RPMI7951 (cell line): ENCODE measurements at regions not wholly inside any gene's neighbourhood (a gene's known extent, or its start where the extent isn't known, plus 50 kb on each side); places are given as distances from the start of the nearest gene placed in this dataset.
"Not testable (repeated sequence)": the region's sequence is repeated elsewhere in the genome, so short reads cannot be mapped to it uniquely, and the experiment has no call there.

Experiments
- DNase-seq: peaks from one replicate; pipeline ENCODE4 v3.0.0-alpha.2; 2012; ENCODE audit warnings: low read depth

DNA sequence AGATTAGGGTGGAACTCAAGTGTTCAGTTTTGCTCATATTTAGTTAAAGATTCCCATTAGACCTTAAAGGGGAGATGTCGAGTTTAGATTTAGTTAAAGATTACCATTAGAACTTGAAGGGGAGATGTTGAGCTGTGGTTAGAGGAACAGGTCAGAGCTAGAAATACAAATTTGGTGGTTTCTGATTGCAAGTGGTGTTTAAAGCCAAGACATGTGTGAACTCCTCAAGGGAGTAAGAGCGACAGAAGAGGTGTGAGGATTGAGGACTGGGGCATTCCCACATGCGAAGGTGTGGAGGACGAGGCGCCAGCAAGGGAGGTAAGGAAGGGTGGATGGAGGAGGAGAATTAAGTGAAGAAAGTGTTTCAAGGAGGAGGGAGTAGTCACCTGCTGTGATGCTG is 168.6 kb downstream of the IER5 start:
- DNase-seq, result no peak

DNA sequence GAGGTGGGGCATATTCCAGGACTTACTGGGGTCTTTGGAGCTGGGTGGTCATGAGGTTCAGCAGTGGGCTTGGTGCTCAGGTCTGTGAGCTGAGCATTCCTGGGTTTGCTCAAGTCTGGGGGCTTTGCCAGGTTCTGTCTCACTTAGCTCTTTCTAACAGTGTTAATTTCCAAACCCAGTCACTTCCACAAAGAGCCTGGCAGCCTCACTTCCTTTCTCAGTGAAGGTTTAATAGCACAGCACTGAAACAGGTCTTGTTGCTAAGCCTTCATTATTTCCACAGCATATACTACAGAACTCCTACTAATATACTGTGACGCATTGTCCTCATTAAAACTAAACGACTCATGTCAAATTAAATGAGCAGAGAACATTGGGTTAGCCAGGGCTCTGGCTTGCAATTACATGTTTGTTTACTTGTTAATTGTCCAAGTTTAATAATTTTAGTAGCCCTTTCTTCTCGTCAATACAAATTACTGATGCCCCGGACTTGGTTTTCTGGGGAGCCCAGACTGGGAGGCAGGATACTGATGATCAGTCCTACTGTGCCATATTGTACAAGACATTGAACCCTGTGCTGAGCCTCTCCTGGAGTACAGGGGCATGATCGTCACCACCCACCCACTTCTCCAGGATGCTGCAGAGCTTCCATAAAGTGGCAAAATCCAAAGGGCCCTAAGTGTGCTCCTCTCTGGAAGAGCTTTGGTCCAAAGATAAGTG is 170.7 kb downstream of the IER5 start:
- DNase-seq, result no peak

DNA sequence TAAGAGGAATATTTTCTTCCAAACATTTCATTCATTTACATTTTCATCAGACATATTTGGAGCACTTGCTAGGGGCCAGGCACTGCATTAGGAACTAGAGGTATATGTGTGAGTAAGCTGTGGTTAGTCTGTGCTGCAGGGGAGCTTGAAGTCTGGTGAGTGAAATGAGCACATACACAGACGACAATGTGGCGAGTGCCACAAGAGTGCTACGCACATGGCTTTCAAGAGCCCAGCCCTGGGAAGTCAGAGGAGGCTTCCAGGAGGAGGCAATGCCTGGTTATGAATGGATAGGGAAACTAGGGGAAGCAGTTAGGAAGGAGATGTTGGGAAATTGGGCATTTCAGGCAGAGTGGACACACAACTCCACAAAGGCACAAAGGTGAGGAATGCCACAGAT is 171.8 kb downstream of the IER5 start:
- DNase-seq, result no peak

DNA sequence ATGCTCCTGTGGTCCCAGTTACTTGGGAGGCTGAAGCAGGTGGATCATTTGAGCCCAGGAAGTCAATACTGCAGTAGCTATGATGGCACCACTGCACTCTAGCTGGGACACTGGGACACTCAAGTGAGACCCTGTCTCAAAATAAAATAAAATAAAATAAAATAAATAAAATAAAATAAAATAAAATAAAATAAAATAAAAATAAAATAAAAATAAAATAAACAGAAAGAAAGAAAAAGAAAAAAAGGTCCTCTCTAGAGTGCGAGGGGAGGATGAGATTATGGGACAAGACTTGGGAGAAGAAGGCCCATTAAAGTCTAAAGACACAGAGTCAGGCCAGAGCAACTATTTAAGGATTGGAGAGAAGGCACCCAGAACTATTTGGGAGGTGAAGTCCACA is 172.5 kb downstream of the IER5 start:
- DNase-seq, result no peak

DNA sequence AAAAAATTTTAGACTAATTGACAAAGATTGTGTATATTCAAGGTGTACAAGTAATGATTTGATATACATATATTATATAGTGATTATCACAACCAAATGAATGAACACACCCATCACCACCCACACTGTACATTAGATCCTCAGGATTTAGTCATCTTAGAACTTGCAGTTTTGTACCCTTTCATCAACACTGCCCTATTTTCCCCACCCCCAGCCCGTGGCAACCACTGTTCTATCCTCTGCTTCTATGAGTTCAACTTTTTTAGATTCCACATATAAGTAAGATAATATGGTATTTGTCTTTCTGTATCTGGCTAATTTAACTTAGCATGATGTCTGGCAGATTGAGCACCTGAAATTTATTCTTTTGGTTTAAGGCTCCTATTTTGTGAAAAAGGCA is 173.6 kb downstream of the IER5 start:
- DNase-seq, result no peak

DNA sequence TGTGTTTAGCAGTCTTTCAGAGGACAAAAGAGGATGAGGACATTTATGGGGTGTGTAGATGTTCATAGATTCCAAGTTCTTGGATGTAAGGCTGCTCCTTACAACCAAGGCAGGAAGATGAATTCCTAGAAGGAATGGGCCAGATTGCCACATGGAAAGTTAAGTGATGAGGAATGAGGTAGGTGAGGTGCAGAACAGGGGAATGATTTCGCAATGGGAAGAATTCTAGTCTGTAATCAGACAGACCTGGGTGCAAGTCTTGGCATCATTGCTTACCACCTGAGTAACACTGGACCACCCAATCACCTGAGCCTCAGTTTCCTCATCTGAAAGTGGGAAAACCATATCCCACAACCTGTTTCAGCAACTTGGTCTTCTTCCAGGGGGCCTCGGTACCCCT is 174.9 kb downstream of the IER5 start:
- DNase-seq, result no peak

DNA sequence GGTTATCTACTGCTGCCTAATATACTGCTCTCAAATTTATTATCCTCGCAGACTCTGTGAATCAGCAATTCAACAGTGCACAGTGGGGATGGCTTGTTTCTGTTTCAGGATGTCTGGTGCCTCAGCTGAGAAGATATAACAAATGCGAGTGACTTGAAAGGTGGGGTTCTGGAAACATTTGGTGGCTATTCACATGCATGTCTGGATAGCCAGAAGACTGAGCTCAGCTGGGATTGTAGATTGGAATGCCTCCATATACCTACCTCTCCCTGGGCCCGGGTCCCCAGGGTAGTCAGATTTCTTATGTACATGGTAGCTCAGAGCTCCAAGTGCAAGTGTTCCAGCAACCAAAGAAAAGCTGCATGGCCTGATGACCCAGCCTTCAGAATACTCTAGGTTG is 176.3 kb downstream of the IER5 start:
- DNase-seq, result no peak

DNA sequence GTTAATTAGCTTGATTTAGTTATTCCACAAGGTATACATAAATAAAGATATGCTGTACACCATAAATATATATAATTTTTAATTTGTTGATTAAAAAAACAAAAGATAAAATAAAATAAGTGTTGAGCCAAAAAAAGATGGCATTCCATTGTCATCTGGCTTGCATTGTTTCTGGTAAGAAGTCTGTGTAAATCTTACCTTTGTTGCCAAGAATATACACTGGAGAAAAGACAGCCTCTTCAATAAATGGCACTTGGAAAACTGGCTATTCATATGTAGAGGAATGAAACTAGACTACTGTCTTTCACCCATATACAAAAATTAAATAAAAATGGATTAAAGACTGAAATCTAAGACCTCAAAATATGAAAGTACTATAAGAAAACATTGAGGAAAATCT is 196.5 kb downstream of the IER5 start:
- no peak for DNase-seq

DNA sequence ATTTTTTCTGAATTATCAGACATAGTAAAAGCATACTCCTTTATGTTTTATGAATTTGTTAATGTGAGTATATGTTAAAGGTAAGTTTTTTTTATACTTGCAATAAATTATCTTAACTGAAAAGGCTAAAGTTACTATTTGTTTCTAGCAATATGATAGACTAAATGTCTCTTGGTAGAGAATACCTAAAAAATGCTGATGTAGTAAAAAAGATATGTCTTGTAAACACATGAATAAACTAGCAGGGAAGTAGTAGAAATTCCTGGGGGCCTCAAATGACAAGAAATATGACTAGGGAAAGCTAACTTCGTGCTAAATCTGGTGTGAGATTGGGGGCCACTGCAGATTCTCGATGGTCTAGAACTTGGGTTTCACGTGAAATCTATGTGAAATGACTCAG is 188.1 kb upstream of the CACNA1E start:
- no peak for DNase-seq

DNA sequence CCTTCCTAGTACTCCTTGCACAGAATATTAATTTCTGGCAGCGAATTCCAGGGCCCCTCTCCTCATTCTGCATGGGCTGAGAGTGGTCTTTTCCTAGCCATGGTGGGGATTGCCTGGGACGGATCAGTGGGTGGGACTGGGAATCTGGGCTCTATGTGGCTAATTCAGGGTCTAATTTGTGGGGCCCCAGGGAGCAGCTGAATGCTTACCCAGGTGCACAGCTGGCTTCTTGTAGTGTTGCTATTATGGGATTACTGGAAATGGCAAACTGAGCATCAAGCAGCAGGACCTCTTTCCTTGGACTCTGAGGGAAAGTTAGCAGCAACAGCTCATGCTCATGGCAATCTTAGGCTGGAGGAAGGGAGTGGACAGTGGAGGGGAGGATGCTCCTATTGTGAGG is 187.1 kb upstream of the CACNA1E start:
- no peak for DNase-seq

DNA sequence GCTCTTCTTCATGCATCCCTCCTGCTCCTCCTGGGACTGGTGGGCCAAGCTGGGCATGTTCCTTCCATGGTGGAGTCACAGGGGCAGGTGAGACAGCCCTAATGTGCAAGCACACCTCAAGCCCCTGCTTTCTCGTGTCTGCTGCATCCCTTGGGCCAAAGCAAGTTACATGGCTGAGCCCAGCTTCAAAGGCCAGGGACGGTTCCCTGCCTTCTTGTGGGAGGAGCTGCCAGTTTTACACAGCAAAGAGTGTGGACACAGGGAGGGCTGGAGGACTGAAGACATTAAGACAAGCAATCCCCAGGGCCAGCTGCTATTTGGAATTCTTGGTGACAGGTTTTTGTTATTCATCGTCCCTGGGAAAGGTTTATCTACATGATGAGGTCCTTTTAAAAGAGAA is 175.2 kb upstream of the CACNA1E start:
- no peak for DNase-seq

DNA sequence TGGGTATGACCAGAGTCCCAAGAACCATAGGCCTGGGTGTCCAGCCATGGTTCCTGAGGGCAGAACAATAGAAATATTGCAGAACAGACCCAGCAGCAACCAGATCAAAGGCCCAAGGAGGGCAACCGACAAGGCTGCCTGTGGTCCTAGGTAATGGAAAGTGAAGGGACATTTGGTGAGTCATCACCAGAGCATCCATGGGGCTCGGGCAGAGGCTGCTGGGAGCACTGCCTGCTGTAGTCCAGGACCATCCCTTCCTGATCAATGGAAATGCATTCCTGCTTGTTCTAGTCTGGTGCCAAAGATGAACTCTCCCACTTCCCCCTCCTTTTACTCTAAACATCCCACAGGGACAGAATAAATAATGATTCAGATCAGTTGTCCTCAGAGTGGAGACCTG is 172.8 kb upstream of the CACNA1E start:
- peak; percentile 11 for DNase-seq

DNA sequence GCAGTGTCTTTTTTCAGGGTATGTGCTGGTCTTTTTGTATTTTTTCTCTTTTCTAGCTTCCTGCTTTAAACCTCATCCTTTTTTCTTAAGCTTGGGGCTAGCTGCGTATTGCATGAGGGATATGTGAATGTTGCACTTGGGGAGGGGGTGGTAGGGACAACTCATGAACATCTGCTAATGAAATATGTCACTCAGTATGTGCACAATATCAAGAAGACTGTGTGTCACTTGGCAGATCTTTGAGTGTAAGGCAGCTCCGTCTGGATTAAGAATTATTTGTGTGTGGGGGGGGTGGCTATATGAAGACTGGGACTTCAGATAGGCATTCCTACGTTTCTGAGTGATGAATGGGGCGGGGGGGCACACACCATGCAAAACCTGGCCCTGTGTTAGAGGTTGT is 170.4 kb upstream of the CACNA1E start:
- DNase-seq, result no peak

DNA sequence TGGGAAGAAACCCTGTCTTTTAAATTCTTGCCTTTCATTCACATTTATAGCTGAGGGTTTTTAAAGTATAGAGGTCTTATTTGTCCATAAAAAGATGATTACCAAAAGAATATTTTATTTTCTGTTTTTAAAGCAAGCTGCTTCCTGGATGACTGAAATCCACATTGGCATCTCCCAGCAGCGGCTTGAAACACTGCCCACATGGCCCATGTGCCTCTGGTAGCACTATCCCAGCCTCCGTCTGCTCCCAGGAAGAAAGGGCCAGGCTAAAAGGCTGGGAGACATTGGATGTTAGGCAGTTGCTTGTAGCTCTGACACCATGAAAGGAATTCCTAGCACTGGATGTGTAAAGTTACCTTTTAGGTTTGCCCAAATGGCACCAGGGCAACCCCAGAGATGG is 169.9 kb upstream of the CACNA1E start:
- no peak for DNase-seq

DNA sequence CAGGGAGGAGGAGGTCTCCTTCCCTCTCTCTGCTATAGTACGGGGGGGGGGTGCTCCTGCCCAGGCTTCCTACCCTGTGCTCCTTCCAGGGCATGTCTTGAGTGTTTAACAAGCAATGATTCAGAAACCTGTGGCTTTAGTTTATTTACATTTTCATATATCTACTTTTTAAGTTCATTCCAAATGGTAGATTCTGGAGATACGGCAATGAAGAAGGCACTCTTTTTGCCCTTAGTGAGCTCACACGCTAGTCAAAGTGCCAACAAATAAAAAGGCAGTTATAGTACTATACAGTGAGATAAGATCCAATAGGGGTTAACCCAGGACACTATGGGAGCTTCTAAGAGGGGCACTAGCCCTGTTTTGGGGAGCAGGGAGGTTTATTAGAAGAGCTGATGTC is 169.3 kb upstream of the CACNA1E start:
- DNase-seq, result no peak

DNA sequence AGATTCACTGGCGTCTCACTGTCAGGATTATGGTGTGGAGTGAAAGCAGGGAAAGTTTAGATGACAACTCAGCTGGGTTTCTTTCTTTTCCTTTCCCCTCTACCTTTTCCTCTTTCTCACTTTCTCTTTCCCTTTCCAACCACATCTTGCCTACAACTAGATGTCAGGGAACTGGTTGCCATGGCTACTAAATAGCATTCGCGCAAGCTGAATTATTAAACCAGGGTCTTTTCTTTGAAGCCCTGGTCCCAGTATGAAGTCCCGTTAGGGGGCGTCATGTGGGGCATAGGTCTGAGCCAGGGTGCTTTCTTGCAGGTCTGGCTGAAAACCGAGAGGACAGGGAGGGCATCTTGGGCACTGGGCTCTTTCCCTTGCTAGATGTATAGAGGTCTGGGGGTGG is 168.4 kb upstream of the CACNA1E start:
- no peak for DNase-seq

DNA sequence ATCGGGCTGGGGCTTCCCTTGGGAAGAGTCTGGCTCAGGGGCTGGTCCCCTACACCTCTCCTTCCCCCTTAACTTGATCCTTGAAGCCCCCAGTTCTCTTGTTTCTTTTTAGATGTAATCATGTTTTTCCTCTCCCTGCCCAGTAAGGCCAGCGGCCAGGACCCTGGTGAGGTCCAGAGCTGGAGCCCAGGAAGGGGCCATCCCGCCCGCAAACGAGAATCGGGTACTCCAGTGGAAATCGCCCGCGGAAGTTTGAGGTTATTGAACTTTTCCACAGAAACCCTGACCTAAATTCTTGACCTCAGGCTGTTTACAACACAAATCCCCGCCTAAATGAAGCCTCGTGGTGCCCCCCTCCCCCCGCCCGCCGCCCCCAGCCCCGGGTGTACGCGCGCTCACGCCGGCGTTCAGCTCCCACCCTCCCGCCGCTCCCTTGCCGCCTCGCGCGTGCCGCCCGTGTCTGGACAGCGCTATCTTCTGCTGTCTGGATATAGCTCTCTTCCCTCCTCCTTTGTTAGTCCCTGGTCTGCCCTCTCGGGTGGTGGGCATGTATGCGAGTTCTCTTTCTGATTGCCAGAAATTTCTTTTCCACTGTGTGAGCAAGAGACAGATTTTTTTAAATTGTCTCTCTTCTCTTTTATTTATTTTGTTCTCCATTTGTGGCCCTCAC is 165.9 kb upstream of the CACNA1E start:
- no peak for DNase-seq

DNA sequence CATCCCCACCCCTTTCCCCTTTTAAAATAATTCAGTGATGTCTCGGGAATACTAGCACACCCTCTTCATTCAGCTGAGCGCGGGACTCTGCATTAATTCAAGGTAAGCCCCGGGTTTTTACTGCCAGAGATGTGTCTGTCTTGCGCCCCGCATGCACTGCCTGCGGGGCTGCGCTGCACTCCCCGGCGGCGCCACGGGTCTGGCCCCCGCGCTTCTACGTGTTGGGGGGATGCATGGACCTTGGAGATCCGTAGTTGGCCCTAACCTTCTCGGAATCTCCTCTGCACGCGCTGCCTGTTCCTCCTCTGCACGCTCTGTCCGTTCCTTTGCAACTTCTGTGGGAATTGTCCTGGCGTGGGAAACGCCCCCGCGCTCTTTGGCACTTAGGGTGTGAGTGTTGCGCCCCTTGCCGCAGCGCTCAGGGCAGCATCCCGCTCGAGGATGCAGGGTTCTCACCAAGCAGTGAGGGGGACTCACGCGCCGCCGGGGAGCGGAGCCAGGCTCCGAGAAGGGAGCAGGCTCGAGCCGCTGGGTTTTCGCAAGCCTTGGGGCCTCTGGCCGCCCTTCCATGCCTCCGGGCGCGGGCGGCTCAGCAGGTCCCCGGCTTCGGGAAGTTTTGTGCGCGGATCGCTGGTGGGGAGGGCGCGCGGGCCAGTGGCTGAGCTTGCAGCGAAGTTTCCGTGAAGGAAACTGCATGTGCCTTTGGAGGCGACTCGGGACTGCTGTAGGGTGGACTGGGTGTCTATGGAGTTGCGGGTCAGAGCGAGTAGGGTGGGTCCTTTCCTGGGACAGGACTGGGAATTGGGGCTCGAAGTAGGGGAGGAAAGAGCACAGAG is 165.1 kb upstream of the CACNA1E start:
- DNase-seq, result no peak

DNA sequence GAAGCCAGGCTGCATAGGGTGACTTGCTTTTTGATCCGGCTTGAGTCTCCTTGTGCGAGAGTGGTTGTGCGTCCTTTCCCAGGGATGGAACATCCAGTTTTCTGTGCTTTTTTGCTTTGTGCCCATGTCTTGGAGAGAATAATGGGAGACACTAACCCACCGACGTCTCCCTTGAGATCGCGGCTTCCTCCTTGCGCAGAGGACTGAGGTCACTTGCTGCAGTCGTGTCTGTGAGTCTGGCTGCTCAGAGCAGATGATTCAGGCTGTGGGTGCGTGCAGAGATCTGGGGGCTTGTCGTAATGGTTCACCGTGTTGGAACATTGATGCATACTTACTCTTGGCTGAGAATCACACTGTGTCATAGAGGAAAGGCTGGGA is 164.5 kb upstream of the CACNA1E start:
- DNase-seq, result no peak

DNA sequence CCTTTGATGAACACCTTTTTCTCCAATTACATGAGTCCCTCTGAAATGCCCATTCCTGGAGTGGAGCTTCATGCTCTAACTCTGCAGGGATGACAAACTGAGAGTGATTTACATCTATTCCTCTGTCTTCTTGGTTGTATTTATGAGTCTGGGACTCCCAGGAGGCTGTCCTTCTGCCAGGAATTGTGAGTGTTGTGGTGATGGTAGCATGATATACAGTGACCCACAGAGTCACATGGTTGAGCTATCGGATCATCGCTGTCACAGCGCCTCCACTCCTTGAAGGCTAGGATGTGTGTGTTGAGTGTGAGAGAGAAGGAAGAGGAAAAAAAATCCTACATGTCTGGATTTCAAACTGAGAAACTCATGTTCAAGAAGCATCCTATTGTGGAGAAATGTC is 163.4 kb upstream of the CACNA1E start:
- no peak for DNase-seq

DNA sequence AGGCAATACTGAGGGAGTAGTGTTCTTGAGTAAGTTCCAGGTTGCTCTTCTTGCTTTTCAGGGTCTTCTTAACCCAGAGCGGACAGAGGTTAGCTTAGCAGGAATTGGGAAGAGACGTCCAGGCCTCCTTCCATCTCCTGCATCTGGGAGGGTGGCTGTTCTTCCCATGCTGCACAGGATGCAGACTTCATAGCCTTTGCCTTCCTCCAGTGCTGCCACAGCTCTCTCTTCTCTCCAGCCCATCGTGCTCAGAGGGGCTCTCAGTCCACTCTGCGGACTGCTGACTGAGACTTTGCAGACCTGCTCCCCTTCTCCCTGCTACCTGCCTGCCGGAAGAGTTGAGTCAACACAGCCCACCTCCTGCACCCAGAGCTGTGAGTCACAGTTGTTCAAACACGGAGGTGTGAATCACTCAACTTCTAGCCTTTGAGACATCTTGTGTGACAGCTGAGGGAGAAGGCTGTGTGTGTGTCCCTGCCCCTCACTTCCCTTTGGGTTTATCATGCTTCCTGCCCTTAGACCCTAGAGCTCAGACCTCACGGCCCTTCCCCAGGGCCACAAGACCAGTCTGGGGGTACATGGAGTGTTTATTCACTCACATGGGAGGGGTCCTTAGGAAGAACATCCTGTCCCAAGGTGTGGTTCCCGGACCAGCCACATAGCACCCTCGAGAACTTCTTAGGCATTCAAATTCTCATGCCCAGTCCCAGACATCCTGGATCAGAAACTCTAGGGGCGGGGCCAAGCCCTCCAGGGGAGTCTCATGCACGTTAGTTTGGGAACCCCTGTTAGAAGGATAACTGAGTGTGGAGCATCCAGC is 158.3 kb upstream of the CACNA1E start:
- DNase-seq, result no peak

DNA sequence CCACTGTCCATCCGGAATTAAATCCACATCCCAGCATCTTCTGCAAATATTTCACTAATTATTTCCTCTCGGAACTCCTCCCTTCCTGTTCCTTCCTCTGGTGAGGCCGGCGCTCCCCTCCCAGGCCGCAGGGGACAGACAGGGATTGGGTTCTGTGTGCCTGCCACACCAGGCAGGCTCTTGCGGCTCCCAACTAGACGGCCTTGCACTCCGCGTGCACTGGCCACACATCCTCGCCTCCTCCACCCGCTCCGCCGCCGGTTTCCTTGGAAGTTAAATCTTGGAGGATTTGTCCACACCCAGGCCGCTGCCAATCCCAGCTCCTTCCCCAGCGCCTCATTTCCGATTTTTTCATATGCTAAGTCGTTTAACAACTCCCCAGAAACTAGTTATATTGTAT is 157.6 kb upstream of the CACNA1E start:
- DNase-seq, result not testable (repeated sequence)
